Vagina (tissue), 2 donors: ENCODE measurements at regions not wholly inside any gene's neighbourhood (a gene's known extent, or its start where the extent isn't known, plus 50 kb on each side); places are given as distances from the start of the nearest gene placed in this dataset.

ENCODE experiments used
- CTCF ChIP-seq, 3 experiments: fragments of 450-650 bp in 2 of 3; fragments of 200-600 bp in 1 of 3; sonication (generic) in 1 of 3; IDR thresholded peaks; one replicate each; pipeline ENCODE4 v1.5.1; 2017 to 2019; ENCODE audit warnings: antibody characterized with exemption in 3 of 3, mild to moderate bottlenecking in 2 of 3, moderate library complexity in 2 of 3
- POLR2A ChIP-seq, 2 donors: fragments of 450-650 bp; IDR thresholded peaks; one replicate each; pipeline ENCODE4 v1.6.1; 2017; ENCODE audit warnings: antibody characterized with exemption in 2 of 2, mild to moderate bottlenecking in 2 of 2, moderate library complexity in 2 of 2
- POLR2AphosphoS5 ChIP-seq, 2 donors: sonication (generic); formaldehyde crosslinking; IDR thresholded peaks; one replicate each; pipeline ENCODE4 v1.9.0; 2017; ENCODE audit warnings: antibody characterized with exemption in 2 of 2, mild to moderate bottlenecking in 2 of 2, low read depth in 1 of 2; ENCODE audit not compliant: insufficient read depth in 1 of 2

DNA sequence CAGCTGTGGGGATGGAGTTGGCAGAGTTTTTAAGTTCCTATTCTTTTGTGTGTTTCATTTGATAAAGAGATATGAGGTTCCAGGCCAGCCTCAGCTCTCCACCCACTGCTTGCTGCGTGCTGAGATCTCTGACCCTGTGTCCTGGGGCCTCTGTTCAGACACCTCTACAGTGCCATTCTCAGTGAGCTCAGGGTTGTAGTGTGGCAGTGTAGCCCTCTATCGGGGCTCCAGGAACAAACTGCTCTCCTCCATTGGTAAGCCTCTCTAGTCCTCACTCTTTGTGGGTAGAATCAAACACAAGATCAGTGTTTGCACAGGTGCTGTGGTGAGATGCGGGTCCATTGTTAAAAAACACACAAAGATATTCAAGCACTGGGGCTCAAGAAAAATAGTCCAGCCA, 386.6 kb upstream of the RPS23 start:
- TF ChIP-seq CTCF (IDR thresholded peaks at IDR 0.05) (no peak), POLR2AphosphoS5 (IDR thresholded peaks at IDR 0.05; ENCODE audit: insufficient read depth in 1 of 2, low read depth in 1 of 2) (no peak), POLR2A (IDR thresholded peaks at IDR 0.05) (no peak)
